ENCODE measurements at regions not wholly inside any gene's neighbourhood (a gene's known extent, or its start where the extent isn't known, plus 50 kb on each side); places are given as distances from the start of the nearest gene placed in this dataset.
"Not testable (repeated sequence)": the region's sequence is repeated elsewhere in the genome, so short reads cannot be mapped to it uniquely, and the experiment has no call there.

- DNase-seq (ENCODE audit: low read depth) = not testable (repeated sequence)
Observed at GRCh38 chr13:78866076-78866475, 207.1 kb upstream of the OBI1 start.

- no peak for DNase-seq (ENCODE audit: low read depth)
Observed at GRCh38 chr13:78862446-78862845, 203.5 kb upstream of the OBI1 start.

- DNase-seq (ENCODE audit: low read depth) = no peak
Observed at GRCh38 chr13:78852709-78853108, 193.8 kb upstream of the OBI1 start.

GRCh38 chr13:78845656-78846365, 186.9 kb upstream of the OBI1 start:
- no peak for DNase-seq (ENCODE audit: low read depth)

- DNase-seq (ENCODE audit: low read depth) = no peak
Observed at GRCh38 chr13:78844106-78844505, 185.2 kb upstream of the OBI1 start.

- DNase-seq (ENCODE audit: low read depth) = no peak
Observed at GRCh38 chr13:78841358-78841963, 182.5 kb upstream of the OBI1 start.

- no peak for DNase-seq (ENCODE audit: low read depth)
Observed at GRCh38 chr13:78836238-78836784, 177.4 kb upstream of the OBI1 start.

- no peak for DNase-seq (ENCODE audit: low read depth)
Observed at GRCh38 chr13:78832461-78832860, 173.5 kb upstream of the OBI1 start.

GRCh38 chr13:78830508-78830907, 171.6 kb upstream of the OBI1 start:
- DNase-seq (ENCODE audit: low read depth) = no peak

GRCh38 chr13:78829821-78830220, 170.9 kb upstream of the OBI1 start:
- DNase-seq (ENCODE audit: low read depth) = no peak

GRCh38 chr13:78827471-78827870, 168.5 kb upstream of the OBI1 start:
- no peak for DNase-seq (ENCODE audit: low read depth)

GRCh38 chr13:78826936-78827335, 168.0 kb upstream of the OBI1 start:
- no peak for DNase-seq (ENCODE audit: low read depth)

- no peak for DNase-seq (ENCODE audit: low read depth)
Observed at GRCh38 chr13:78826312-78826711, 167.4 kb upstream of the OBI1 start.

- no peak for DNase-seq (ENCODE audit: low read depth)
Observed at GRCh38 chr13:78820541-78820940, 161.6 kb upstream of the OBI1 start.

GRCh38 chr13:78816592-78816991, 157.6 kb upstream of the OBI1 start:
- no peak for DNase-seq (ENCODE audit: low read depth)

- DNase-seq (ENCODE audit: low read depth) = no peak
Observed at GRCh38 chr13:78816154-78816553, 157.2 kb upstream of the OBI1 start.

GRCh38 chr13:78806457-78806856, 147.5 kb upstream of the OBI1 start:
- DNase-seq (ENCODE audit: low read depth) = no peak

- DNase-seq (ENCODE audit: low read depth) = no peak
Observed at GRCh38 chr13:78802912-78803311, 144.0 kb upstream of the OBI1 start.

GRCh38 chr13:78787190-78787589, 128.2 kb upstream of the OBI1 start:
- no peak for DNase-seq (ENCODE audit: low read depth)

GRCh38 chr13:78786459-78786858, 127.5 kb upstream of the OBI1 start:
- no peak for DNase-seq (ENCODE audit: low read depth)

GRCh38 chr13:78785764-78786163, 126.8 kb upstream of the OBI1 start:
- DNase-seq (ENCODE audit: low read depth) = no peak

GRCh38 chr13:78784014-78784750, 125.2 kb upstream of the OBI1 start:
- no peak for DNase-seq (ENCODE audit: low read depth)

- no peak for DNase-seq (ENCODE audit: low read depth)
Observed at GRCh38 chr13:78780708-78781107, 121.8 kb upstream of the OBI1 start.

Measured in activated T-cell treated with anti-CD3 and anti-CD28 coated beads for 24 hours (primary cell).